ENCODE measurements at regions not wholly inside any gene's neighbourhood (a gene's known extent, or its start where the extent isn't known, plus 50 kb on each side); places are given as distances from the start of the nearest gene placed in this dataset.

DNA sequence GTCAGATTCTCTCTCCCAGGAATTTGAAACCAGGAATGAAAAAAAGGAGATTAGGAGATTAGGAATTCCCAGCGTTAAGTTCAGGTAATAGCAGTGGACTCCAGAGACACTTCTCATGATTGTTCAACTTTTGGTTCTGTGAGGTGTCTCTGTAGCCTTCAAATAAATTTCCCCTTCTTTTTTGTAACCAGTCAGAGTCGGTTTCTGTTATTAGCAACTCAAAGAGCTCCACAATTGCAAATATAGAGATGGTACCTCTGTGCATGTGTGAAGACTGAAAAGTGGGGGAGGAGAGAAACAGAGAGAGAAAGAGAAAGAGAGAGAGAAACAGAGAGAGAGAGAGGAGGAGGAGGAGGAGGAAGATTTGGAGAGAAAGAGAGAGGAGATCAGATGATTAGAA lies 112.8 kb upstream of the STEAP1B start:
- 81% methylated on average over 2 of the region's 2 CpGs; no CpG with 5 or more reads in 1 of the 2 experiments for WGBS, 2 experiments (ENCODE audit: extremely low coverage in 1 of 2, insufficient coverage in 1 of 2, insufficient read length in 1 of 2, insufficient replicate concordance in 2 of 2, low coverage in 1 of 2, low lambda C conversion rate in 2 of 2, missing lambda C conversion rate in 1 of 2)
- FAIRE-seq (no peak), DNase-seq (ENCODE audit: low read depth in 1 of 2, low spot score in 2 of 2) (no peak)
- Histone ChIP-seq H4K91ac (replicated peaks; ENCODE audit: insufficient read length, low read length) (no peak overlapping the region), H4K20me1 (replicated peaks in 1 of 2; ENCODE audit: control insufficient read depth in 1 of 2, insufficient read depth in 2 of 2, low read length in 2 of 2) (no peaks in the 10 kb centered on the region), H2BK15ac (ENCODE audit: low read length) (no peak overlapping the region), H3K18ac (ENCODE audit: extremely low read depth, low read length) (no peak overlapping the region), H3K4ac (replicated peaks; ENCODE audit: insufficient read length, low read depth, low read length) (no peak overlapping the region), H3K27me3 (replicated peaks in 1 of 4; ENCODE audit: control insufficient read depth in 3 of 4, extremely low read depth in 1 of 4, insufficient read depth in 3 of 4, low read length in 3 of 4) (no peaks in the 10 kb centered on the region), H4K8ac (ENCODE audit: extremely low read depth, insufficient read depth, low read length) (no peak overlapping the region), H2BK20ac (ENCODE audit: low read length) (no peak overlapping the region), H3K27ac (ENCODE audit: low read depth, low read length) (no peak overlapping the region), H3K4me3 (ENCODE audit: extremely low read depth in 1 of 4, insufficient read depth in 2 of 4, low read depth in 3 of 4, low read length in 4 of 4) (no peak overlapping the region), H3K23ac (ENCODE audit: insufficient read length) (no peak overlapping the region), H4K5ac (ENCODE audit: insufficient read length, low read depth, low read length) (no peak overlapping the region), H2AFZ (ENCODE audit: low read length) (no peak overlapping the region), H3K9me3 (ENCODE audit: insufficient read depth in 2 of 2, low read depth in 1 of 2, low read length in 1 of 2) (peaks cover 0 to 6% of the 10 kb centered on the region in 2 experiments; a peak in 3 of 4 replicates), H2AK5ac (ENCODE audit: low read depth, low read length) (no peak overlapping the region), H3K23me2 (ENCODE audit: low read depth, low read length) (no peaks in the 10 kb centered on the region; the same call in 1 of the 2 replicates), H3K9ac (replicated peaks in 1 of 4; ENCODE audit: extremely low read depth in 1 of 4, low read depth in 3 of 4, low read length in 3 of 4) (no peak overlapping the region), H3K4me1 (replicated peaks in 1 of 4; ENCODE audit: control insufficient read depth in 3 of 4, insufficient read depth in 4 of 4, low read length in 3 of 4) (peaks cover 0 to 3% (median 0%) of the 10 kb centered on the region in 4 experiments; a peak in 2 of 7 replicates), H3K56ac (replicated peaks; ENCODE audit: insufficient read length, low read depth, low read length) (no peak overlapping the region), H2BK12ac (ENCODE audit: low read depth, low read length) (no peak overlapping the region), H3K14ac (ENCODE audit: insufficient read length) (no peak overlapping the region), H2BK5ac (ENCODE audit: low read depth, low read length) (no peak overlapping the region), H3K79me2 (ENCODE audit: control insufficient read depth in 1 of 2, insufficient read depth in 2 of 2, low read length in 2 of 2) (no peaks in the 10 kb centered on the region), H3K36me3 (ENCODE audit: control insufficient read depth in 2 of 4, insufficient read depth in 4 of 4, low read length in 3 of 4) (no peaks in the 10 kb centered on the region; a peak in 1 of 8 replicates), H3K79me1 (ENCODE audit: low read depth, low read length) (no peaks in the 10 kb centered on the region), H2BK120ac (replicated peaks; ENCODE audit: low read depth, low read length) (no peak overlapping the region), H3K4me2 (ENCODE audit: insufficient read depth in 1 of 2, low read depth in 2 of 2, low read length in 2 of 2) (no peak overlapping the region)
- ChIA-PET CTCF (ENCODE audit: partially characterized antibody) (interaction anchor here (0.9 to 1.4 kb wide), 3 partner anchors 25 to 48 kb away, joined by 3 to 4 read pairs (median 3); no protein-coding TSS in a partner anchor), POLR2A (ENCODE audit: partially characterized antibody) (no interaction called here)
- TF ChIP-seq JUN (IDR thresholded peaks at IDR 0.05; ENCODE audit: low read depth, low read length): no peak
- TF ChIP-seq POU5F1 (IDR thresholded peaks at IDR 0.05; ENCODE audit: low read depth, low read length): no peak
- TF ChIP-seq SIN3A (conservative IDR thresholded peaks at IDR 0.05 in 1 of 2, IDR thresholded peaks at IDR 0.05 in 1 of 2; ENCODE audit: low read depth in 1 of 2, low read length in 2 of 2): no peak
- TF ChIP-seq RFX5 (IDR thresholded peaks at IDR 0.05; ENCODE audit: borderline replicate concordance, low read depth, low read length): no peak
- TF ChIP-seq CBX5 (IDR thresholded peaks at IDR 0.05; ENCODE audit: low read depth, low read length): no peak
